GM23338 (cell line): ENCODE measurements at regions not wholly inside any gene's neighbourhood (a gene's known extent, or its start where the extent isn't known, plus 50 kb on each side); places are given as distances from the start of the nearest gene placed in this dataset.
"Not testable (repeated sequence)": the region's sequence is repeated elsewhere in the genome, so short reads cannot be mapped to it uniquely, and the experiment has no call there.

ENCODE experiments used
- CTCF ChIP-seq, 2 experiments: fragments of 200-600 bp in 1 of 2; sonication (generic) in 1 of 2; conservative IDR thresholded peaks; 2 replicates each; pipeline versions ENCODE4 v1.5.1 to v1.6.1; 2016 to 2017; ENCODE audit warnings: antibody characterized with exemption in 2 of 2, low read depth in 2 of 2, mild to moderate bottlenecking in 2 of 2, moderate library complexity in 1 of 2
- EZH2 ChIP-seq: fragments of 200-600 bp; sonication (generic); IDR thresholded peaks from one replicate; pipeline ENCODE4 v1.8.0; 2017; ENCODE audit warnings: antibody characterized with exemption, mild to moderate bottlenecking, low read depth; ENCODE audit not compliant: unreplicated experiment
- REST ChIP-seq: IDR thresholded peaks from one replicate; pipeline ENCODE4 v1.6.1; 2018; ENCODE audit warnings: antibody characterized with exemption; ENCODE audit not compliant: unreplicated experiment
- ZNF114 ChIP-seq: fragments of 250-450 bp; sonication (Bioruptor Pico); IDR thresholded peaks from 2 replicates; pipeline ENCODE4 v1.5.0; 2020; ENCODE audit warnings: mild to moderate bottlenecking, moderate library complexity
- ZNF462 ChIP-seq: fragments of 250-450 bp; sonication (Bioruptor Pico); IDR thresholded peaks from 2 replicates; pipeline ENCODE4 v1.5.0; 2020; ENCODE audit warnings: mild to moderate bottlenecking, moderate library complexity

- not testable (repeated sequence) for TF ChIP-seq CTCF (conservative IDR thresholded peaks at IDR 0.05; ENCODE audit: low read depth in 2 of 2); ZNF114 (CRISPR knock-in tag); REST; EZH2; ZNF462 (CRISPR knock-in tag)
These were observed 288.9 kb upstream of the PLGLB2 start for GRCh38 chr2:87458938-87459337.
